ENCODE measurements at regions not wholly inside any gene's neighbourhood (a gene's known extent, or its start where the extent isn't known, plus 50 kb on each side); places are given as distances from the start of the nearest gene placed in this dataset.

- TF ChIP-seq CTCF (IDR thresholded peaks at IDR 0.05; ENCODE audit: insufficient read depth, low read length): no peak
- TF ChIP-seq POLR2AphosphoS5 (IDR thresholded peaks at IDR 0.05; ENCODE audit: low read depth): no peak
- TF ChIP-seq SPI1 (IDR thresholded peaks at IDR 0.05; ENCODE audit: borderline replicate concordance, low read depth): no peak
- no peak for TF ChIP-seq REST (IDR thresholded peaks at IDR 0.05; ENCODE audit: insufficient replicate concordance, low read depth)
- TF ChIP-seq GABPA (IDR thresholded peaks at IDR 0.05; ENCODE audit: low read depth): no peak
- H3K27ac ChIP-seq (replicated peaks): no peak overlapping the region
- no peaks in the 10 kb centered on the region for H3K27me3 ChIP-seq (ENCODE audit: insufficient read depth, poor library complexity, severe bottlenecking)
- no peak overlapping the region for H3K4me3 ChIP-seq (replicated peaks; ENCODE audit: insufficient read depth, low read length)
- DNase-seq (ENCODE audit: low read depth in 1 of 2, low spot score in 1 of 2): no peak
Observed at GRCh38 chr15:87478687-87479072, 777.9 kb downstream of the NTRK3 start.

- Histone ChIP-seq H3K4me3 (replicated peaks; ENCODE audit: insufficient read depth, low read length) (no peak overlapping the region), H3K27ac (replicated peaks) (no peak overlapping the region), H3K27me3 (ENCODE audit: insufficient read depth, poor library complexity, severe bottlenecking) (no peaks in the 10 kb centered on the region)
- TF ChIP-seq POLR2AphosphoS5 (IDR thresholded peaks at IDR 0.05; ENCODE audit: low read depth): no peak
- no peak for TF ChIP-seq REST (IDR thresholded peaks at IDR 0.05; ENCODE audit: insufficient replicate concordance, low read depth)
- TF ChIP-seq GABPA (IDR thresholded peaks at IDR 0.05; ENCODE audit: low read depth): no peak
- no peak for TF ChIP-seq CTCF (IDR thresholded peaks at IDR 0.05; ENCODE audit: insufficient read depth, low read length)
- TF ChIP-seq SPI1 (IDR thresholded peaks at IDR 0.05; ENCODE audit: borderline replicate concordance, low read depth): no peak
- DNase-seq (ENCODE audit: low read depth in 1 of 2, low spot score in 1 of 2): no peak
Observed at GRCh38 chr15:87477737-87478686, 778.5 kb downstream of the NTRK3 start.

GRCh38 chr15:87477026-87477425 lies 779.5 kb downstream of the NTRK3 start:
- Histone ChIP-seq H3K27me3 (ENCODE audit: insufficient read depth, poor library complexity, severe bottlenecking) (no peaks in the 10 kb centered on the region), H3K4me3 (replicated peaks; ENCODE audit: insufficient read depth, low read length) (no peak overlapping the region), H3K27ac (replicated peaks) (no peak overlapping the region)
- no peak for TF ChIP-seq GABPA (IDR thresholded peaks at IDR 0.05; ENCODE audit: low read depth)
- no peak for TF ChIP-seq CTCF (IDR thresholded peaks at IDR 0.05; ENCODE audit: insufficient read depth, low read length)
- no peak for TF ChIP-seq SPI1 (IDR thresholded peaks at IDR 0.05; ENCODE audit: borderline replicate concordance, low read depth)
- TF ChIP-seq POLR2AphosphoS5 (IDR thresholded peaks at IDR 0.05; ENCODE audit: low read depth): no peak
- TF ChIP-seq REST (IDR thresholded peaks at IDR 0.05; ENCODE audit: insufficient replicate concordance, low read depth): no peak
- no peak for DNase-seq (ENCODE audit: low read depth in 1 of 2, low spot score in 1 of 2)

All from HL-60 (cell line).